ENCODE measurements at regions not wholly inside any gene's neighbourhood (a gene's known extent, or its start where the extent isn't known, plus 50 kb on each side); places are given as distances from the start of the nearest gene placed in this dataset.

DNA sequence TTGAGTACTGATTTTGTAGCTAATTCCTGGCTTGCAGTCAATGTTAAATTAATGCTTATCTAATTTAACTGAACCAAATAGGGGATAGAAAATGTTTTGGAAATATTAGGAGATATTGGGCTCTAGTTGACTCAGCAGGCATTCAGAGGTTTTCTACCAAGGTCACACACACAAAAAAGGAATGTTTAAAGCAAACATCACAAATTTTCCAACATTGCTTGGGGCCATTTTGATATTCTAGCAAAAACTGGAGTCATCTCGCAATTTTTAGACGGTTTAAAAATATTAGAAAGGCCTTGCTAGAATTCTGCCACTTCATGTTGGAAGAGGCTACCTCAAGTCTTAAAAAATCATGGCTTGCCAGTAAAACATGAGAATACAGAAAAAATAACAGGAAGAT lies 2082.1 kb upstream of the RAG2 start:
- no peaks in the 10 kb centered on the region for H3K27me3 ChIP-seq (replicated peaks in 1 of 2; ENCODE audit: control insufficient read depth in 2 of 2, insufficient read depth in 2 of 2, low read length in 1 of 2)
- ChIA-PET CTCF (no interaction called here), SMC1A (ENCODE audit: uncharacterized antibody, unreplicated experiment) (no interaction called here), RAD21 (ENCODE audit: unreplicated experiment) (no interaction called here), POLR2A (no interaction called here)
- no peaks in the 10 kb centered on the region for H4K20me1 ChIP-seq (ENCODE audit: control insufficient read depth, insufficient read depth)
- intact Hi-C loops (cut with micrococcal nuclease; ENCODE audit: unreplicated experiment) (no loop called here), in situ Hi-C loops (cut with MboI) (no loop called here)
- H3K27ac ChIP-seq (ENCODE audit: control insufficient read depth, insufficient read depth): no peak overlapping the region
- BruUV-seq (replicated peaks): no TSS peak
- H3K79me2 ChIP-seq (ENCODE audit: control insufficient read depth, insufficient read depth, low read length): no peaks in the 10 kb centered on the region
- no peak overlapping the region for H2AFZ ChIP-seq (ENCODE audit: control insufficient read depth, low read depth, low read length)
- no peaks in the 10 kb centered on the region for H3K9me3 ChIP-seq (replicated peaks; ENCODE audit: control insufficient read depth, insufficient read depth, low read length)
- DNase-seq (ENCODE audit: low read depth, low spot score): no peak
- no peak for TF ChIP-seq CREB1 (IDR thresholded peaks at IDR 0.05; ENCODE audit: low read depth)
- TF ChIP-seq, protein P1, sequence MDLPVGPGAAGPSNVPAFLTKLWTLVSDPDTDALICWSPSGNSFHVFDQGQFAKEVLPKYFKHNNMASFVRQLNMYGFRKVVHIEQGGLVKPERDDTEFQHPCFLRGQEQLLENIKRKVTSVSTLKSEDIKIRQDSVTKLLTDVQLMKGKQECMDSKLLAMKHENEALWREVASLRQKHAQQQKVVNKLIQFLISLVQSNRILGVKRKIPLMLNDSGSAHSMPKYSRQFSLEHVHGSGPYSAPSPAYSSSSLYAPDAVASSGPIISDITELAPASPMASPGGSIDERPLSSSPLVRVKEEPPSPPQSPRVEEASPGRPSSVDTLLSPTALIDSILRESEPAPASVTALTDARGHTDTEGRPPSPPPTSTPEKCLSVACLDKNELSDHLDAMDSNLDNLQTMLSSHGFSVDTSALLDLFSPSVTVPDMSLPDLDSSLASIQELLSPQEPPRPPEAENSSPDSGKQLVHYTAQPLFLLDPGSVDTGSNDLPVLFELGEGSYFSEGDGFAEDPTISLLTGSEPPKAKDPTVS (IDR thresholded peaks at IDR 0.05; ENCODE audit: low read depth, low read length): no peak
- TF ChIP-seq HCFC1 (IDR thresholded peaks at IDR 0.05; ENCODE audit: low read length): no peak
- no peak for TF ChIP-seq MYB (IDR thresholded peaks at IDR 0.05; ENCODE audit: borderline replicate concordance, low read depth, low read length)
- TF ChIP-seq, protein P2, sequence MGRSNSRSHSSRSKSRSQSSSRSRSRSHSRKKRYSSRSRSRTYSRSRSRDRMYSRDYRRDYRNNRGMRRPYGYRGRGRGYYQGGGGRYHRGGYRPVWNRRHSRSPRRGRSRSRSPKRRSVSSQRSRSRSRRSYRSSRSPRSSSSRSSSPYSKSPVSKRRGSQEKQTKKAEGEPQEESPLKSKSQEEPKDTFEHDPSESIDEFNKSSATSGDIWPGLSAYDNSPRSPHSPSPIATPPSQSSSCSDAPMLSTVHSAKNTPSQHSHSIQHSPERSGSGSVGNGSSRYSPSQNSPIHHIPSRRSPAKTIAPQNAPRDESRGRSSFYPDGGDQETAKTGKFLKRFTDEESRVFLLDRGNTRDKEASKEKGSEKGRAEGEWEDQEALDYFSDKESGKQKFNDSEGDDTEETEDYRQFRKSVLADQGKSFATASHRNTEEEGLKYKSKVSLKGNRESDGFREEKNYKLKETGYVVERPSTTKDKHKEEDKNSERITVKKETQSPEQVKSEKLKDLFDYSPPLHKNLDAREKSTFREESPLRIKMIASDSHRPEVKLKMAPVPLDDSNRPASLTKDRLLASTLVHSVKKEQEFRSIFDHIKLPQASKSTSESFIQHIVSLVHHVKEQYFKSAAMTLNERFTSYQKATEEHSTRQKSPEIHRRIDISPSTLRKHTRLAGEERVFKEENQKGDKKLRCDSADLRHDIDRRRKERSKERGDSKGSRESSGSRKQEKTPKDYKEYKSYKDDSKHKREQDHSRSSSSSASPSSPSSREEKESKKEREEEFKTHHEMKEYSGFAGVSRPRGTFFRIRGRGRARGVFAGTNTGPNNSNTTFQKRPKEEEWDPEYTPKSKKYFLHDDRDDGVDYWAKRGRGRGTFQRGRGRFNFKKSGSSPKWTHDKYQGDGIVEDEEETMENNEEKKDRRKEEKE (IDR thresholded peaks at IDR 0.05): no peak
- TF ChIP-seq, protein P3, sequence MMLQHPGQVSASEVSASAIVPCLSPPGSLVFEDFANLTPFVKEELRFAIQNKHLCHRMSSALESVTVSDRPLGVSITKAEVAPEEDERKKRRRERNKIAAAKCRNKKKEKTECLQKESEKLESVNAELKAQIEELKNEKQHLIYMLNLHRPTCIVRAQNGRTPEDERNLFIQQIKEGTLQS (IDR thresholded peaks at IDR 0.05; ENCODE audit: borderline replicate concordance, extremely low read depth, low read depth, low read length): no peak
- TF ChIP-seq, protein P4, sequence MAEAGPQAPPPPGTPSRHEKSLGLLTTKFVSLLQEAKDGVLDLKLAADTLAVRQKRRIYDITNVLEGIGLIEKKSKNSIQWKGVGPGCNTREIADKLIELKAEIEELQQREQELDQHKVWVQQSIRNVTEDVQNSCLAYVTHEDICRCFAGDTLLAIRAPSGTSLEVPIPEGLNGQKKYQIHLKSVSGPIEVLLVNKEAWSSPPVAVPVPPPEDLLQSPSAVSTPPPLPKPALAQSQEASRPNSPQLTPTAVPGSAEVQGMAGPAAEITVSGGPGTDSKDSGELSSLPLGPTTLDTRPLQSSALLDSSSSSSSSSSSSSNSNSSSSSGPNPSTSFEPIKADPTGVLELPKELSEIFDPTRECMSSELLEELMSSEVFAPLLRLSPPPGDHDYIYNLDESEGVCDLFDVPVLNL (IDR thresholded peaks at IDR 0.05; ENCODE audit: low read depth, low read length): no peak
- TF ChIP-seq ZNF274 (IDR thresholded peaks at IDR 0.05; ENCODE audit: insufficient read depth, insufficient read length): no peak
- no peak for TF ChIP-seq POLR2AphosphoS5 (IDR thresholded peaks at IDR 0.05; ENCODE audit: low read length)
- H3K9ac ChIP-seq (ENCODE audit: control insufficient read depth, insufficient read depth, low read length): no peak overlapping the region
- no peak overlapping the region for H3K4me3 ChIP-seq
- 74% methylated on average over 2 of the region's 2 CpGs for WGBS (ENCODE audit: insufficient coverage, insufficient replicate concordance, low lambda C conversion rate, missing lambda C conversion rate)
- no peak for FAIRE-seq
- H3K36me3 ChIP-seq (ENCODE audit: control insufficient read depth in 2 of 2, insufficient read depth in 2 of 2, low read length in 1 of 2): no peaks in the 10 kb centered on the region
- H3K4me2 ChIP-seq (ENCODE audit: control insufficient read depth, insufficient read depth): no peak overlapping the region
- ATAC-seq: no peak
- H3K4me1 ChIP-seq (ENCODE audit: control insufficient read depth, insufficient read depth, low read length): no peaks in the 10 kb centered on the region

Data from GM12878 (cell line).